AG10803 (cell line): ENCODE measurements at regions not wholly inside any gene's neighbourhood (a gene's known extent, or its start where the extent isn't known, plus 50 kb on each side); places are given as distances from the start of the nearest gene placed in this dataset.

ENCODE experiments used
- DNase-seq: peaks from one replicate; pipeline ENCODE4 v3.0.0; 2010; ENCODE audit warnings: low read depth
- H3K4me3 ChIP-seq: 2 replicates; pipeline ENCODE4 v1.5.1; 2011; ENCODE audit warnings: mild to moderate bottlenecking, low read length, control low read depth
- TF ChIP-seq, protein P1 (sequence below): conservative IDR thresholded peaks from 2 replicates; pipeline ENCODE4 v1.5.1; 2011; ENCODE audit warnings: mild to moderate bottlenecking, low read length, control low read depth, inconsistent platforms

DNA sequence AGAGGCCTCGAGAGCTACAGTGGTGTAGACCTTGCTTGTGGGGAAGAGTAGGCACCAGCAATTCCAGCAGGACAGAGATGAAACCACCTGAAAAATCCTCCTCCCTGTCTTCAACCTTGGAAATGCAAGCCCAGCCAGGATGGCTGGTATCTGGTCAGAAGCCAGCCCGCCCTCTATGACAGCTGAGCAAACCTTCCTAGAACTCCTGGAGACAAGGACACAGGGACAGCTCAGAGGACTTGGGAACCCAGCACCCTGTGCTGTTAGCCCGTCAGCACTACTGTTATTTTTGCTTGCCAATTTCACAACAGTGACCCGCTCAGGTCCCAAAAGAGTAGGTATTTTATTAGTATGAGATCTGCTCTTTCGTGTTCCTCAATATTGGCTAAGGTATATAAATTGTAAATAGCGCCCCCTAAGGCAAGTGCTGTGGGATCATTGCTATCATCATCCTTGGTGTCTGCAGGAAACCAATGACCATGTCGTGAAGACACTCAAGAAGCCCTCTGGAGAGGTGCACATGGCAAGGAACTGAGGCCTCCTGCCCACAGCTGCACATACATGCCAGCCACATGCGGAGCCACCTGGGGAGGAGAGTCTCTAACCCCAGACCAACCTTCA is 156.5 kb upstream of the CHST15 start:
- no peak overlapping the region for H3K4me3 ChIP-seq
- no peak for DNase-seq
- TF ChIP-seq, protein P1, sequence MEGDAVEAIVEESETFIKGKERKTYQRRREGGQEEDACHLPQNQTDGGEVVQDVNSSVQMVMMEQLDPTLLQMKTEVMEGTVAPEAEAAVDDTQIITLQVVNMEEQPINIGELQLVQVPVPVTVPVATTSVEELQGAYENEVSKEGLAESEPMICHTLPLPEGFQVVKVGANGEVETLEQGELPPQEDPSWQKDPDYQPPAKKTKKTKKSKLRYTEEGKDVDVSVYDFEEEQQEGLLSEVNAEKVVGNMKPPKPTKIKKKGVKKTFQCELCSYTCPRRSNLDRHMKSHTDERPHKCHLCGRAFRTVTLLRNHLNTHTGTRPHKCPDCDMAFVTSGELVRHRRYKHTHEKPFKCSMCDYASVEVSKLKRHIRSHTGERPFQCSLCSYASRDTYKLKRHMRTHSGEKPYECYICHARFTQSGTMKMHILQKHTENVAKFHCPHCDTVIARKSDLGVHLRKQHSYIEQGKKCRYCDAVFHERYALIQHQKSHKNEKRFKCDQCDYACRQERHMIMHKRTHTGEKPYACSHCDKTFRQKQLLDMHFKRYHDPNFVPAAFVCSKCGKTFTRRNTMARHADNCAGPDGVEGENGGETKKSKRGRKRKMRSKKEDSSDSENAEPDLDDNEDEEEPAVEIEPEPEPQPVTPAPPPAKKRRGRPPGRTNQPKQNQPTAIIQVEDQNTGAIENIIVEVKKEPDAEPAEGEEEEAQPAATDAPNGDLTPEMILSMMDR = no peak

DNA sequence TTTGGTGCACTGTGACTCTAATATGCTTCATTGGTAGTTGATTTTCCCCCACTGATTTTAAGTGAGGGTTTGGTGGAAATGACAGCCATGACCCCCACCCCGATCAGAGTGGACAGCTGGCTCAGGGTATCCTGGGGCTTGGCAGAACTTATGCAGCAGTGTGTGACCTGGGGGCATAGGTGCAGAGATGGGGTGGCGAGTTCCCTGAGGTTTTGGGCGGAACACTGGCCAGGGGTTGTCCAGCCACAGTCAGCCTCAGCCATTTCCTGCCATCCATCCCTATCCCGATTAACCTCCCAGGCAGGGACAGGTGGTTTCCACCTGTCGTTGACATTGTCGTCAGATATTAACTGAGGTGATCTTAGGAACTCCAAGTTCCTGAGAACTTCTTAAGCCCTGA is 155.8 kb upstream of the CHST15 start:
- TF ChIP-seq, protein P1 = no peak
- no peak for DNase-seq
- no peak overlapping the region for H3K4me3 ChIP-seq

DNA sequence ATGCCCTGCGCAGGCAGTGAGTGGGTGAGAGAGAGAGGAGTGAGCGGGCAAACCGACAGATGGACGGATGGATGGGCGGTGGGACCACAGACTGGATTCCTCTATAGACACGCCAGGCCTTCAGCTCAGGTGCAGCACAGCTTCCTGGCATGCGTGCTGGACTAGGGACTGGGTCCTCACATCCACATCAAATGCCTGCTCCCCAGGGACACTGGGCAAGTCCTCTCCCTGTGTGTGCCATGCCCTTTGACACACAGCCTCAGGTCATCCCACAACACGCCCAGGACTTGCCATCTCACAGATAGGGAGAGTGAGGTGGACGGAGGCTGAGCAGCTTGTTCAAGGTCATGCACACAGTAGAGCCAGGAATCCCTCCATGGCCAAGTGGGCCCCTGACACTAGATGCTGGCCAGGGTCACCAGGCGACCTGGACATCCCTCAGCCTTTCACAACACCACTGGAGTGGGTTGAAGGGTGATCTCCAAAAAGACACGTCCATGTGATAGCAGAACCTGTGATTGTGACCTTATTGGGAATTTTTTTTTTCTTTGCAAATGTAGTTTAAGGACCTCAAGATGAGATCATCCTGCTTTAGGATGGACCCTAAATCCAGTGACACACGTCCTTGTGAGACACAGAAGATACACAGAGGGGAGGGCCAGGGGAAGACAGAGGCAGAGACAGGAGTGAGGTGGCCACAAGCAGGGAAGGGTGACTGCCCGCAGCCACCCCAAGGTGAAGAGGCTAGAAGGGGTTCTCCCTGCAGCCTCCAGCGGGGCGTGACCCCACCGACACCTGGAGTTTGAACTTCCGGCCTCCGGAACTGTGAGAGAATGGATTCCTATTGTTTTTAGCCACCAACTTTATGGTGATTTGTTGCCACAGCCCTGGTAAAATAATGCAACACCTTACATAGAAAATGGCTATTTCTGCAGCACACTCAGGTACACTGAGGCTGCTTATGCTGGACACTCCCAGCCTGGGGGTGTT is 155.0 kb upstream of the CHST15 start:
- no peak for DNase-seq
- TF ChIP-seq, protein P1 = no peak

DNA sequence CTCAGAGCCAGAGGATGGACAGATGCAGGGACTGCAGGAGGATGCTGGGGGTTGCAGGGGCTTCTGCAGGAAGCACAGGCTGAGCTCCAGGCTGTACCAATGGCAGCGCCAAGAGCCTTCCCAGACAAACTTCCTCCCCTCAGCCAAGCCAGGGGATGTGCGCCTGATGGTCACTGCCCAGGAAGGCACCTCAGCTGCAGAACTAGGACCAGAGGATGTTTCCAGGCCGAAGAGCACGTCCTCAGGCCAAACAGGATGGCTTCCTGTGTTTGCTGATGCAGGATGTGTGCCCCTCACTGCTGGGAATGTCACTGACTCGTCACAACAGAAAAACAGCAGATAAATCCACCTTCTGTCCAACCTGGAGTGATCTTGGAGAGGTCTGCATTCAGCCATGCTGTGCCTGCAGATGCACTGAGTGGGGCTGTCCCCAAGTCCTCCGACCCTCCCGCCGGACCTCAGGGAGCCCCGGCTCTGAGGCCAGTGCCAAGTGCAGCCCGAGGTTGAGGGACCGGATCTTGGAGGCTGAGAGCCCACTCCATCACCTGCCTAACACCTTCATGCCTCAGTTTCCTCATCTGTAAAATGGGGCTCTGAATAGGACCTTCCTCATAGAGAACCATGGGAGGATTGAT is 152.5 kb upstream of the CHST15 start:
- no peak overlapping the region for H3K4me3 ChIP-seq
- DNase-seq = no peak
- TF ChIP-seq, protein P1 = no peak

More for the DNA sequence above, 155.0 kb upstream of the CHST15 start:
- no peak overlapping the region for H3K4me3 ChIP-seq

DNA sequence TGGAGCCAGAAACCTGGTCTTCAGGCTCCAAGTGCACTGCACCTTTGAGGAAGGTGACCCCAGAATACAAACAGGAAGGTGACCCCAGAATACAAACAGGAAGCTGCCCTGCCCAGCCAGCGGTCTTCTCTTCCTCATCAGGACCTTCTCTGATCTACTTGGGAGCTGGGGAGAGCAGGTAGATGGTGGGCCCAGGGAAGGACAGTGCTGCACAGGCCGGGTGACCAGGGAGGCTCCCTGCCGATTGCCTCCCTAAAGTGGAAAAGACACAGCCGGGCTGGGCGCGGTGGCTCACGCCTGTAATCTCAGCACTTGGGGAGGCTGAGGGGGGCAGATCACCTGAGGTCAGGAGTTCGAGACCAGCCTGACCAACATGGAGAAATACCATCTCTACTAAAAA is 151.8 kb upstream of the CHST15 start:
- no peak overlapping the region for H3K4me3 ChIP-seq
- DNase-seq = no peak
- TF ChIP-seq, protein P1 = no peak

DNA sequence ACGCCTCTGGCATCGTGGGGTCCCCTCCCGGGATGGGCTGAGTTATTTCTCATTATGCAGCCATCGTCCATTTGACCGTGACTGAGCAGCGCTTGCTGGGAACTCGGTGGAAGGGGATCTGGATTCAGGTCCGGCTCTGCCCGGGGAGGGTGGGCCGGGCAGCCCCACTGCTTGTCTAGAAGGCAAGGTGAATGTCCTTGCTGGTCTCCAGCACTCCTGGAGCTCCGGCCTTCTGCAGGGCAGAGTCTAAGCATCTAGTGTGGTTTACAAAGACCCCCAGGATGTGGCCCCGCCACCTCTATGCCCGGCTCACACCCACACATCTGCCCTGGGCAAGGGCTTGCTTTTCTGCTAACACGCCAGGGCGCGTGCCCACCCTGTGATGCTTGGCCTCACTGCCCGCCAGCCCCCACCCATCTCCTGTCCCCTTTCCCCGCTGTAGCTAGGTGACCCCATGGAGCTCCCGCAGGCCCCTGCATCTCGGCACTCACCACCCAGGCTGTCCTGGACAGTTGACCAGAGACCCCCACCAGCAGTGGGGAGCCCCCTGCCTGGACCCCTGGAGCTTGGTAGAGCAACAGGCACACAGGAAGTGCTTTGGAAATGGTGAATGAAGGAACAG is 151.0 kb upstream of the CHST15 start:
- TF ChIP-seq, protein P1 = no peak
- no peak for DNase-seq
- H3K4me3 ChIP-seq = no peak overlapping the region
